ENCODE measurements at regions not wholly inside any gene's neighbourhood (a gene's known extent, or its start where the extent isn't known, plus 50 kb on each side); places are given as distances from the start of the nearest gene placed in this dataset.

- Histone ChIP-seq H3K27me3 (ENCODE audit: control insufficient read depth, insufficient read depth, low read length) (no peaks in the 10 kb centered on the region), H3K9ac (ENCODE audit: low read depth, low read length) (no peak overlapping the region), H3K36me3 (ENCODE audit: control insufficient read depth, insufficient read depth, low read length) (no peaks in the 10 kb centered on the region), H3K9me3 (ENCODE audit: control insufficient read depth, insufficient read depth, low read length) (no peaks in the 10 kb centered on the region), H3K27ac (ENCODE audit: low read depth, low read length) (no peak overlapping the region), H3K4me3 (ENCODE audit: low read depth, low read length) (no peak overlapping the region), H3K4me1 (ENCODE audit: control insufficient read depth, insufficient read depth, low read length) (no peaks in the 10 kb centered on the region)
These were observed 409.5 kb upstream of the UBE2E3 start for GRCh38 chr2:180570864-180571263.

- H3K4me1 ChIP-seq (ENCODE audit: control insufficient read depth, insufficient read depth, low read length): no peaks in the 10 kb centered on the region
- no peaks in the 10 kb centered on the region for H3K9me3 ChIP-seq (ENCODE audit: control insufficient read depth, insufficient read depth, low read length)
- H3K27ac ChIP-seq (ENCODE audit: low read depth, low read length): no peak overlapping the region
- H3K27me3 ChIP-seq (ENCODE audit: control insufficient read depth, insufficient read depth, low read length): no peaks in the 10 kb centered on the region
- H3K4me3 ChIP-seq (ENCODE audit: low read depth, low read length): no peak overlapping the region
- no peak overlapping the region for H3K9ac ChIP-seq (ENCODE audit: low read depth, low read length)
- H3K36me3 ChIP-seq (ENCODE audit: control insufficient read depth, insufficient read depth, low read length): no peaks in the 10 kb centered on the region
These were observed 416.4 kb upstream of the UBE2E3 start for GRCh38 chr2:180564051-180564450.

GRCh38 chr2:180562378-180562777 lies 418.0 kb upstream of the UBE2E3 start:
- H3K9me3 ChIP-seq (ENCODE audit: control insufficient read depth, insufficient read depth, low read length): no peaks in the 10 kb centered on the region
- no peak overlapping the region for H3K9ac ChIP-seq (ENCODE audit: low read depth, low read length)
- no peaks in the 10 kb centered on the region for H3K36me3 ChIP-seq (ENCODE audit: control insufficient read depth, insufficient read depth, low read length)
- H3K4me1 ChIP-seq (ENCODE audit: control insufficient read depth, insufficient read depth, low read length): no peaks in the 10 kb centered on the region
- no peak overlapping the region for H3K4me3 ChIP-seq (ENCODE audit: low read depth, low read length)
- H3K27me3 ChIP-seq (ENCODE audit: control insufficient read depth, insufficient read depth, low read length): no peaks in the 10 kb centered on the region
- no peak overlapping the region for H3K27ac ChIP-seq (ENCODE audit: low read depth, low read length)

GRCh38 chr2:180559771-180560170 lies 420.6 kb upstream of the UBE2E3 start:
- Histone ChIP-seq H3K36me3 (ENCODE audit: control insufficient read depth, insufficient read depth, low read length) (no peaks in the 10 kb centered on the region), H3K9ac (ENCODE audit: low read depth, low read length) (no peak overlapping the region), H3K4me3 (ENCODE audit: low read depth, low read length) (no peak overlapping the region)

GRCh38 chr2:180559038-180559437 lies 421.4 kb upstream of the UBE2E3 start:
- no peaks in the 10 kb centered on the region for H3K9me3 ChIP-seq (ENCODE audit: control insufficient read depth, insufficient read depth, low read length)
- no peak overlapping the region for H3K4me3 ChIP-seq (ENCODE audit: low read depth, low read length)
- no peaks in the 10 kb centered on the region for H3K36me3 ChIP-seq (ENCODE audit: control insufficient read depth, insufficient read depth, low read length)
- no peaks in the 10 kb centered on the region for H3K27me3 ChIP-seq (ENCODE audit: control insufficient read depth, insufficient read depth, low read length)
- H3K4me1 ChIP-seq (ENCODE audit: control insufficient read depth, insufficient read depth, low read length): no peaks in the 10 kb centered on the region
- H3K9ac ChIP-seq (ENCODE audit: low read depth, low read length): no peak overlapping the region
- H3K27ac ChIP-seq (ENCODE audit: low read depth, low read length): no peak overlapping the region

More at GRCh38 chr2:180559771-180560170, 420.6 kb upstream of the UBE2E3 start:
- Histone ChIP-seq H3K4me1 (ENCODE audit: control insufficient read depth, insufficient read depth, low read length) (no peaks in the 10 kb centered on the region), H3K27ac (ENCODE audit: low read depth, low read length) (no peak overlapping the region), H3K27me3 (ENCODE audit: control insufficient read depth, insufficient read depth, low read length) (no peaks in the 10 kb centered on the region), H3K9me3 (ENCODE audit: control insufficient read depth, insufficient read depth, low read length) (no peaks in the 10 kb centered on the region)

- Histone ChIP-seq H3K27me3 (ENCODE audit: control insufficient read depth, insufficient read depth, low read length) (no peaks in the 10 kb centered on the region), H3K4me3 (ENCODE audit: low read depth, low read length) (no peak overlapping the region), H3K9ac (ENCODE audit: low read depth, low read length) (no peak overlapping the region), H3K27ac (ENCODE audit: low read depth, low read length) (no peak overlapping the region), H3K9me3 (ENCODE audit: control insufficient read depth, insufficient read depth, low read length) (no peaks in the 10 kb centered on the region), H3K36me3 (ENCODE audit: control insufficient read depth, insufficient read depth, low read length) (no peaks in the 10 kb centered on the region), H3K4me1 (ENCODE audit: control insufficient read depth, insufficient read depth, low read length) (no peaks in the 10 kb centered on the region)
These were observed 424.9 kb upstream of the UBE2E3 start for GRCh38 chr2:180555391-180555965.

GRCh38 chr2:180554330-180554729 lies 426.1 kb upstream of the UBE2E3 start:
- H3K27ac ChIP-seq (ENCODE audit: low read depth, low read length): no peak overlapping the region

GRCh38 chr2:180553094-180553715 lies 427.2 kb upstream of the UBE2E3 start:
- Histone ChIP-seq H3K9me3 (ENCODE audit: control insufficient read depth, insufficient read depth, low read length) (no peaks in the 10 kb centered on the region), H3K9ac (ENCODE audit: low read depth, low read length) (no peak overlapping the region), H3K4me1 (ENCODE audit: control insufficient read depth, insufficient read depth, low read length) (no peaks in the 10 kb centered on the region), H3K36me3 (ENCODE audit: control insufficient read depth, insufficient read depth, low read length) (no peaks in the 10 kb centered on the region), H3K27ac (ENCODE audit: low read depth, low read length) (no peak overlapping the region), H3K27me3 (ENCODE audit: control insufficient read depth, insufficient read depth, low read length) (no peaks in the 10 kb centered on the region), H3K4me3 (ENCODE audit: low read depth, low read length) (no peak overlapping the region)

More at GRCh38 chr2:180554330-180554729, 426.1 kb upstream of the UBE2E3 start:
- no peak overlapping the region for H3K4me3 ChIP-seq (ENCODE audit: low read depth, low read length)
- no peaks in the 10 kb centered on the region for H3K27me3 ChIP-seq (ENCODE audit: control insufficient read depth, insufficient read depth, low read length)
- H3K9ac ChIP-seq (ENCODE audit: low read depth, low read length): no peak overlapping the region
- H3K9me3 ChIP-seq (ENCODE audit: control insufficient read depth, insufficient read depth, low read length): no peaks in the 10 kb centered on the region
- H3K36me3 ChIP-seq (ENCODE audit: control insufficient read depth, insufficient read depth, low read length): no peaks in the 10 kb centered on the region
- H3K4me1 ChIP-seq (ENCODE audit: control insufficient read depth, insufficient read depth, low read length): no peaks in the 10 kb centered on the region

GRCh38 chr2:180542511-180542910 lies 437.9 kb upstream of the UBE2E3 start:
- H3K4me3 ChIP-seq (ENCODE audit: low read depth, low read length): no peak overlapping the region
- no peaks in the 10 kb centered on the region for H3K27me3 ChIP-seq (ENCODE audit: control insufficient read depth, insufficient read depth, low read length)
- H3K36me3 ChIP-seq (ENCODE audit: control insufficient read depth, insufficient read depth, low read length): no peaks in the 10 kb centered on the region
- no peaks in the 10 kb centered on the region for H3K9me3 ChIP-seq (ENCODE audit: control insufficient read depth, insufficient read depth, low read length)
- no peak overlapping the region for H3K27ac ChIP-seq (ENCODE audit: low read depth, low read length)
- H3K4me1 ChIP-seq (ENCODE audit: control insufficient read depth, insufficient read depth, low read length): no peaks in the 10 kb centered on the region
- no peak overlapping the region for H3K9ac ChIP-seq (ENCODE audit: low read depth, low read length)

- Histone ChIP-seq H3K36me3 (ENCODE audit: control insufficient read depth, insufficient read depth, low read length) (no peaks in the 10 kb centered on the region), H3K9me3 (ENCODE audit: control insufficient read depth, insufficient read depth, low read length) (no peaks in the 10 kb centered on the region), H3K4me1 (ENCODE audit: control insufficient read depth, insufficient read depth, low read length) (no peaks in the 10 kb centered on the region), H3K27ac (ENCODE audit: low read depth, low read length) (no peak overlapping the region), H3K27me3 (ENCODE audit: control insufficient read depth, insufficient read depth, low read length) (no peaks in the 10 kb centered on the region), H3K4me3 (ENCODE audit: low read depth, low read length) (no peak overlapping the region), H3K9ac (ENCODE audit: low read depth, low read length) (no peak overlapping the region)
These were observed 439.6 kb upstream of the UBE2E3 start for GRCh38 chr2:180540761-180541160.

GRCh38 chr2:180539541-180539940 lies 440.9 kb upstream of the UBE2E3 start:
- H3K27me3 ChIP-seq (ENCODE audit: control insufficient read depth, insufficient read depth, low read length): no peaks in the 10 kb centered on the region
- H3K4me3 ChIP-seq (ENCODE audit: low read depth, low read length): no peak overlapping the region
- H3K4me1 ChIP-seq (ENCODE audit: control insufficient read depth, insufficient read depth, low read length): no peaks in the 10 kb centered on the region
- no peak overlapping the region for H3K27ac ChIP-seq (ENCODE audit: low read depth, low read length)
- no peak overlapping the region for H3K9ac ChIP-seq (ENCODE audit: low read depth, low read length)
- no peaks in the 10 kb centered on the region for H3K9me3 ChIP-seq (ENCODE audit: control insufficient read depth, insufficient read depth, low read length)
- H3K36me3 ChIP-seq (ENCODE audit: control insufficient read depth, insufficient read depth, low read length): no peaks in the 10 kb centered on the region

All from HUES48 (cell line).